ENCODE measurements at regions not wholly inside any gene's neighbourhood (a gene's known extent, or its start where the extent isn't known, plus 50 kb on each side); places are given as distances from the start of the nearest gene placed in this dataset.

DNA sequence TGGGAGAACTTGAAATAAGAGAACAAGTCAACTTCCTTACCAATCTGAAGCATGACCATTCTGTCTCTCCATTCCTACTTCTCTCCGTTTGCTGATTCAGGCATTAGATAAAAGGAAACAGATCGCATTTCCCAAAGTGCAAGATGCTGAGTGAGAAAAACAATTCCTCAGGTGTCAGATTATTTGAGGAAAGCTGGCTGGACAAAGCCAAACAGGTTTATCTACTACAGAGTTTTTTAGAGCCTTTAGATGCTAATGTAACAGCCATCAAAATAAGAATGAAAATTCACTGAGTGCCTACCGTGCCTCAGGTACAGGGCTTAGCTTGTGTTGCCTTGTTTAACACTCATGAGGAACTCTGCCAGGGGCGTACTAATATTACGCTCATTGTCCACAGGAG, 135.9 kb upstream of the MBL2 start:
- no peak overlapping the region for H2BK15ac ChIP-seq (ENCODE audit: low read depth, low read length)
- no peak overlapping the region for H2BK12ac ChIP-seq (ENCODE audit: insufficient read length, low read depth, low read length)
- Mint-ChIP-seq H3K27ac (peak overlapping the region; percentile 85 to 99 (median 94)), H3K9me3 (no peaks in the 10 kb centered on the region), H3K4me3 (peak overlapping the region; percentile 4 to 33; a peak in 2 of 5 replicates), H3K4me1 (peaks cover 43 to 51% of the 10 kb centered on the region in 2 experiments), H3K27me3 (ENCODE audit: low read depth) (no peaks in the 10 kb centered on the region), H3K36me3 (ENCODE audit: insufficient read depth in 1 of 3, low read depth in 3 of 3) (peaks cover 0 to 2% (median 0%) of the 10 kb centered on the region in 3 experiments; a peak in 2 of 7 replicates)
- H3K18ac ChIP-seq (ENCODE audit: insufficient read length, low read depth, low read length), result peak overlapping the region; percentile 27
- peaks cover 9% of the 10 kb centered on the region; the same call in 1 of the 2 replicates for H3K4me1 ChIP-seq (ENCODE audit: insufficient read depth, low read length)
- no peak overlapping the region for H3K9ac ChIP-seq (ENCODE audit: extremely low read depth, insufficient read length, low read length)
- no peak overlapping the region for H3T11ph ChIP-seq (ENCODE audit: low read length)
- H3K14ac ChIP-seq (ENCODE audit: insufficient read depth, low read length), result no peak overlapping the region
- no peak overlapping the region for H4K8ac ChIP-seq (replicated peaks; ENCODE audit: insufficient read length, low read depth, low read length)
- H3K27ac ChIP-seq (ENCODE audit: insufficient read length, low read depth, low read length), result peak overlapping the region; percentile 94
- no peak overlapping the region for H2AFZ ChIP-seq (ENCODE audit: low read length)
- H2BK120ac ChIP-seq (ENCODE audit: low read depth, low read length, poor library complexity, severe bottlenecking), result no peak overlapping the region
- H2BK20ac ChIP-seq (ENCODE audit: low read depth, low read length, poor library complexity, severe bottlenecking), result no peak overlapping the region
- H2BK5ac ChIP-seq (ENCODE audit: insufficient read length, low read length), result peak overlapping the region; percentile 57
- no peaks in the 10 kb centered on the region for H3K23me2 ChIP-seq (ENCODE audit: insufficient read length, low read depth, low read length, poor library complexity, severe bottlenecking)
- no peak overlapping the region for H3K4ac ChIP-seq (ENCODE audit: low read depth, low read length)
- no CpG with 5 or more reads among the region's 5 CpGs for WGBS (ENCODE audit: extremely low coverage, insufficient read length, low lambda C conversion rate)
- no peak overlapping the region for H2AK5ac ChIP-seq (ENCODE audit: insufficient read length, low read length)
- no peak overlapping the region for H3K56ac ChIP-seq (ENCODE audit: insufficient read length, low read depth, low read length)
- H3K27me3 ChIP-seq (ENCODE audit: insufficient read depth, low read length), result no peaks in the 10 kb centered on the region
- TF ChIP-seq CTCF (conservative IDR thresholded peaks at IDR 0.05), result no peak
- DNase-seq, result peak; percentile 38
- H3K79me2 ChIP-seq (ENCODE audit: insufficient read depth, low read length), result no peaks in the 10 kb centered on the region
- no peaks in the 10 kb centered on the region for H3K79me1 ChIP-seq (ENCODE audit: insufficient read depth, low read depth, low read length, poor library complexity, severe bottlenecking)
- H3K23ac ChIP-seq (ENCODE audit: insufficient read length, low read depth, low read length), result no peak overlapping the region
- H3K4me2 ChIP-seq (ENCODE audit: insufficient read depth, insufficient read length, low read length), result peak overlapping the region; percentile 54
- no peaks in the 10 kb centered on the region for H4K20me1 ChIP-seq (ENCODE audit: control insufficient read depth, insufficient read depth, insufficient read length)
- H4K5ac ChIP-seq (ENCODE audit: insufficient read length, low read depth, low read length), result no peak overlapping the region
- no peak overlapping the region for H4K91ac ChIP-seq (ENCODE audit: insufficient read length, low read depth, low read length)
- no peaks in the 10 kb centered on the region for H3K9me3 ChIP-seq (ENCODE audit: control insufficient read depth, low read depth, low read length)
